Upper lobe of left lung (tissue), 4 donors: ENCODE measurements at regions not wholly inside any gene's neighbourhood (a gene's known extent, or its start where the extent isn't known, plus 50 kb on each side); places are given as distances from the start of the nearest gene placed in this dataset.

Source experiments
- EP300 ChIP-seq, 4 donors: sonication (generic); formaldehyde crosslinking; IDR thresholded peaks; one replicate each; pipeline ENCODE4 v1.5.1; 2017; ENCODE audit warnings: antibody characterized with exemption in 4 of 4, control low read depth in 2 of 4
- POLR2A ChIP-seq, 4 donors: fragments of 450-650 bp; IDR thresholded peaks; one replicate each; pipeline ENCODE4 v1.5.1; 2016 to 2017; ENCODE audit warnings: antibody characterized with exemption in 4 of 4, mild to moderate bottlenecking in 2 of 4
- POLR2AphosphoS5 ChIP-seq, 2 donors: sonication (generic); formaldehyde crosslinking; IDR thresholded peaks; one replicate each; pipeline ENCODE4 v1.5.1; 2017; ENCODE audit warnings: antibody characterized with exemption in 2 of 2
- TF ChIP-seq, protein P1 (sequence below), 6 experiments: fragments of 450-650 bp in 4 of 6; fragments of 200-600 bp in 2 of 6; sonication (generic) in 2 of 6; IDR thresholded peaks; one replicate each; pipeline ENCODE4 v1.5.1; 2016 to 2019; ENCODE audit warnings: antibody characterized with exemption in 6 of 6

DNA sequence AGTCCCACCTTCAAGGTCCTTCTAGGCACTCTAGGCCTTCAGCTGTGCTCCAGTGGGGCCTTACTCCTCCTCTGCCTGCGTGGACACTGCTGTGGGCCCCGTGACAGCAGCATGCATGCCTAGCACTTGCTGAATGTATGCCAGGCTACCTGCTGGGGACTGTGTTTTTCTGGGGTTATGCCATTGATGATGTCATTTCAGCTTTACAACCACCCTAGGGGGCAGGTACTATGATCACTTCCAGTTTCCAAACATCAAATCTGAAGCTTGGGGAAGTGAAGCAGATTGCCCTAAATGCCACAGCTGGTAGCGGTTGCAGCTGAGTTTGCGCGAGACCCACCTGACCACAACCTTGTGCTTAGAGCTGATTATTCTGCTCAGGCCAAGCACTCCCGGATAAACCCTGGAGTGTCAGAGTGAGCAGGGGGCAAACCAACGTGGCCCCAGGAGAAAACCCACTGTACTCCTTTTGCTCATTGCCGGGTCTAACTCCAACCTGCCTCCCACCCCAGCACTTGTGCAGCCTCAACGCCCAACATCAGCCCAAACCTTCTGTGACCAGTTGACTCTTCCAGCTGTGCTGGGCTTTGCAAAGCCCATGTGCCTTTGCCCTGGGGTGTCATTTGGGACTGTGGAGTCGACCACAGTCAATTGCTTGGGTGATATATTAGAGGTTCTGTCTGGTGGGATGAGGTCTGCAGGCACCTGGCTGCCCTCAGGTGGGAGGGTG is 168.4 kb downstream of the ENGASE start:
- TF ChIP-seq POLR2AphosphoS5 (IDR thresholded peaks at IDR 0.05) (no peak), POLR2A (IDR thresholded peaks at IDR 0.05) (no peak), EP300 (IDR thresholded peaks at IDR 0.05) (no peak)
- TF ChIP-seq, protein P1, sequence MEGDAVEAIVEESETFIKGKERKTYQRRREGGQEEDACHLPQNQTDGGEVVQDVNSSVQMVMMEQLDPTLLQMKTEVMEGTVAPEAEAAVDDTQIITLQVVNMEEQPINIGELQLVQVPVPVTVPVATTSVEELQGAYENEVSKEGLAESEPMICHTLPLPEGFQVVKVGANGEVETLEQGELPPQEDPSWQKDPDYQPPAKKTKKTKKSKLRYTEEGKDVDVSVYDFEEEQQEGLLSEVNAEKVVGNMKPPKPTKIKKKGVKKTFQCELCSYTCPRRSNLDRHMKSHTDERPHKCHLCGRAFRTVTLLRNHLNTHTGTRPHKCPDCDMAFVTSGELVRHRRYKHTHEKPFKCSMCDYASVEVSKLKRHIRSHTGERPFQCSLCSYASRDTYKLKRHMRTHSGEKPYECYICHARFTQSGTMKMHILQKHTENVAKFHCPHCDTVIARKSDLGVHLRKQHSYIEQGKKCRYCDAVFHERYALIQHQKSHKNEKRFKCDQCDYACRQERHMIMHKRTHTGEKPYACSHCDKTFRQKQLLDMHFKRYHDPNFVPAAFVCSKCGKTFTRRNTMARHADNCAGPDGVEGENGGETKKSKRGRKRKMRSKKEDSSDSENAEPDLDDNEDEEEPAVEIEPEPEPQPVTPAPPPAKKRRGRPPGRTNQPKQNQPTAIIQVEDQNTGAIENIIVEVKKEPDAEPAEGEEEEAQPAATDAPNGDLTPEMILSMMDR (IDR thresholded peaks at IDR 0.05): no peak
